ENCODE measurements at regions not wholly inside any gene's neighbourhood (a gene's known extent, or its start where the extent isn't known, plus 50 kb on each side); places are given as distances from the start of the nearest gene placed in this dataset.

- TF ChIP-seq MEF2A (IDR thresholded peaks at IDR 0.05; ENCODE audit: borderline replicate concordance, low read depth), result no peak
Measured at GRCh38 chr5:120803282-120803681, 339.2 kb downstream of the PRR16 start (continued).

- H3K27me3 ChIP-seq (ENCODE audit: insufficient read depth), result no peaks in the 10 kb centered on the region
- TF ChIP-seq RCOR1 (IDR thresholded peaks at IDR 0.05; ENCODE audit: low read length) (no peak), EP300 (IDR thresholded peaks at IDR 0.05; ENCODE audit: borderline replicate concordance in 1 of 2, low read depth in 1 of 2, low read length in 1 of 2) (no peak), USF2 (IDR thresholded peaks at IDR 0.05; ENCODE audit: borderline replicate concordance, low read depth, low read length) (no peak), CHD2 (IDR thresholded peaks at IDR 0.05; ENCODE audit: low read length, partially characterized antibody) (no peak), FOXM1 (IDR thresholded peaks at IDR 0.05; ENCODE audit: low read depth) (no peak), GABPA (IDR thresholded peaks at IDR 0.05; ENCODE audit: low read depth) (no peak), TEAD4 (IDR thresholded peaks at IDR 0.05; ENCODE audit: borderline replicate concordance, insufficient read depth) (no peak), MXI1 (IDR thresholded peaks at IDR 0.05; ENCODE audit: low read depth, low read length) (no peak), USF1 (IDR thresholded peaks at IDR 0.05; ENCODE audit: borderline replicate concordance, low read depth) (no peak), SIN3A (IDR thresholded peaks at IDR 0.05; ENCODE audit: borderline replicate concordance, low read depth, low read length) (no peak), PBX3 (IDR thresholded peaks at IDR 0.05) (no peak)
- H3K9me2 ChIP-seq, result no peaks in the 10 kb centered on the region
- DNase-seq, result no peak
- ChIA-PET POLR2A (no interaction called here), CTCF (interaction anchor here (1.2 kb wide), 1 partner anchor 994 kb away, joined by 3 read pairs; no protein-coding TSS in a partner anchor)
- no peaks in the 10 kb centered on the region for H4K20me1 ChIP-seq (ENCODE audit: insufficient read depth)
- H2AFZ ChIP-seq (ENCODE audit: low read depth), result no peak overlapping the region
- no peak overlapping the region for H3K27ac ChIP-seq (ENCODE audit: low read depth in 2 of 2, low read length in 1 of 2)
- no peaks in the 10 kb centered on the region for H3K4me1 ChIP-seq (ENCODE audit: control insufficient read depth in 1 of 2, insufficient read depth in 2 of 2, low read depth in 1 of 2, low read length in 1 of 2)
- H3K4me2 ChIP-seq, result no peak overlapping the region
- no peaks in the 10 kb centered on the region for H3K9me3 ChIP-seq
- H3K9ac ChIP-seq, result no peak overlapping the region
- no peaks in the 10 kb centered on the region for H3K36me3 ChIP-seq (replicated peaks in 1 of 2; ENCODE audit: control insufficient read depth in 1 of 2, insufficient read depth in 2 of 2, low read length in 1 of 2)
- no peaks in the 10 kb centered on the region for H3K79me2 ChIP-seq (ENCODE audit: insufficient read depth)
- H3F3A ChIP-seq (replicated peaks; ENCODE audit: insufficient read depth), result no peaks in the 10 kb centered on the region
- no peak overlapping the region for H3K4me3 ChIP-seq (ENCODE audit: low read depth in 2 of 2, low read length in 1 of 2)
- 62% methylated on average over 2 of the region's 2 CpGs for WGBS (ENCODE audit: low lambda C conversion rate)
Measured at GRCh38 chr5:120805131-120805530, 341.0 kb downstream of the PRR16 start.

- ChIA-PET POLR2A (no interaction called here), CTCF (interaction anchor here (0.6 to 0.9 kb wide), 2 partner anchors 751 to 1336 kb away, joined by 3 read pairs; no protein-coding TSS in a partner anchor)
- Histone ChIP-seq H3K9me3 (no peaks in the 10 kb centered on the region), H3K27ac (ENCODE audit: low read depth in 2 of 2, low read length in 1 of 2) (no peak overlapping the region), H3K4me2 (no peak overlapping the region), H3K79me2 (ENCODE audit: insufficient read depth) (no peaks in the 10 kb centered on the region), H4K20me1 (ENCODE audit: insufficient read depth) (no peaks in the 10 kb centered on the region), H3K9ac (no peak overlapping the region), H3K36me3 (replicated peaks in 1 of 2; ENCODE audit: control insufficient read depth in 1 of 2, insufficient read depth in 2 of 2, low read length in 1 of 2) (no peaks in the 10 kb centered on the region), H3K9me2 (no peaks in the 10 kb centered on the region), H3K27me3 (ENCODE audit: insufficient read depth) (no peaks in the 10 kb centered on the region), H2AFZ (ENCODE audit: low read depth) (no peak overlapping the region), H3K4me3 (ENCODE audit: low read depth in 2 of 2, low read length in 1 of 2) (no peak overlapping the region), H3F3A (replicated peaks; ENCODE audit: insufficient read depth) (no peaks in the 10 kb centered on the region), H3K4me1 (ENCODE audit: control insufficient read depth in 1 of 2, insufficient read depth in 2 of 2, low read depth in 1 of 2, low read length in 1 of 2) (no peaks in the 10 kb centered on the region)
- no peak for DNase-seq
- 87% methylated on average over 2 of the region's 2 CpGs for WGBS (ENCODE audit: low lambda C conversion rate)
- no peak for TF ChIP-seq PBX3 (IDR thresholded peaks at IDR 0.05)
- no peak for TF ChIP-seq REST (IDR thresholded peaks at IDR 0.05; ENCODE audit: low read depth, low read length)
- no peak for TF ChIP-seq MXI1 (IDR thresholded peaks at IDR 0.05; ENCODE audit: low read depth, low read length)
- no peak for TF ChIP-seq SMC3 (IDR thresholded peaks at IDR 0.05; ENCODE audit: low read depth, low read length)
- no peak for TF ChIP-seq JUND (IDR thresholded peaks at IDR 0.05)
- no peak for TF ChIP-seq NRF1 (IDR thresholded peaks at IDR 0.05; ENCODE audit: low read depth, low read length)
- TF ChIP-seq GABPA (IDR thresholded peaks at IDR 0.05; ENCODE audit: low read depth), result no peak
- TF ChIP-seq TEAD4 (IDR thresholded peaks at IDR 0.05; ENCODE audit: borderline replicate concordance, insufficient read depth), result no peak
- TF ChIP-seq IRF3 (IDR thresholded peaks at IDR 0.05; ENCODE audit: low read depth, low read length), result no peak
Measured at GRCh38 chr5:120806202-120806601, 342.1 kb downstream of the PRR16 start.

All from SK-N-SH (cell line).